Forelimb muscle (tissue), 1 donor: ENCODE measurements at regions not wholly inside any gene's neighbourhood (a gene's known extent, or its start where the extent isn't known, plus 50 kb on each side); places are given as distances from the start of the nearest gene placed in this dataset.
"Not testable (repeated sequence)": the region's sequence is repeated elsewhere in the genome, so short reads cannot be mapped to it uniquely, and the experiment has no call there.

Experiments used
- DNase-seq: peaks from one replicate; pipeline ENCODE4 v3.0.0-alpha.2; 2013; ENCODE audit warnings: low read depth

GRCh38 chr16:52309446-52310416 is 237.2 kb downstream of the TOX3 start:
- no peak for DNase-seq

DNA sequence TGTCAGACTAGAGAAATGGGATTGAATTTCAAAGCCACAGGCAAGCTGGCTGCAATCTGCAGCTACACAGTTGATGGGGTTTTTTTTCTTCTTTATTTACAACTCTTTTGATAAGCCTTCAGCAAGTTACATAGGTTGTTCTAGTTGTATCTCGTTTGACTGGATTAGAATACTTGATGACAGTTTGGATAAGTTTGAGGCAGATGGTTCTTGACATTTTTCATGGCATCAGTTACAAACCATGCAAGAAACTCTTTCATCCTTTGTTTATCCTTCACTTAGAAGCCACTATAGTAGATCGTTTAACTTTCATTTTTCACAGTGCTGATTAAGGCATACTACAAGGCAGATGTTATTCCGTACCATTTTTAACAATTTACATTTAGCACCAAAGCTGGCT is 238.9 kb downstream of the TOX3 start:
- no peak for DNase-seq

- no peak for DNase-seq
Measured at GRCh38 chr16:52301026-52301425, 245.9 kb downstream of the TOX3 start.

DNA sequence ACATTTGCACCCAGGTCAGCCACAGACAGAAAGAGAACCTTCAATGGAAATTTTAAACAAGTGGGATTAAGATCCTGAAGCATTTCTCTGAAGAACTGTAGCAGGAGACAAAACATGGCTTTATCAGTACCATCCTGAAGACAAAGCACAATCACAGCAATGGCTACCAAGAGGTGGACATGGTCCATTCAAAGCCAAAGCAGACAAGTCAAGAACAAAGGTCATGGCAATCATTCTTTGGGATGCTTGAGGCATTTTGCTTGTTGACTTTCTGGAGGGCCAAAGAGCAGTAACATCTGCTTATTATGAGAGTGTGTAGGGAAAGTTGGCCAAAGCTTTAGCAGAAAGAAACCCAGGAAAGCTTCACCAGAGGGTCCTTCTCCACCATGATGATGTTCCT is 248.2 kb downstream of the TOX3 start:
- DNase-seq, result no peak

GRCh38 chr16:52296706-52297315 is 250.1 kb downstream of the TOX3 start:
- DNase-seq, result not testable (repeated sequence)

GRCh38 chr16:52296076-52296475 is 250.9 kb downstream of the TOX3 start:
- DNase-seq, result no peak

GRCh38 chr16:52294660-52295059 is 252.3 kb downstream of the TOX3 start:
- DNase-seq, result no peak

DNA sequence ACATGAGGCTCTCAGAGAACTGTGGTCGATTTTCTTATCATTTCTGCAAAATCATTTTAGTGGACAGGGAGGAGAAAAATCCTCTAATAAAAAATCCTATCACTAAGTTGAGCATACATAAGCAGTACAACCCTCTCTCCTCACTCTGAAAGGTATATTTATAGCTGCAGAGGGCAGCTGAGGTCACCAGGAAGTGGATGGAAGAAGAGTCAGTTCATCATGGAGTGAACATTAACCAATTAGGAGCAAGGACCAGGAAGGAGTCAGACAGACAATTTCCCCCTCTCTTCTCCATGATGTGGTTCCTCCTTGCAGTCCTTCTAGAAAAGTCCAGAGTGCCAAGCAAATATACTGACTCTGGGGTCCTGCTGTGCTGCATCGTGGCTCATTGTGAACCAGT is 253.7 kb downstream of the TOX3 start:
- DNase-seq, result no peak

DNA sequence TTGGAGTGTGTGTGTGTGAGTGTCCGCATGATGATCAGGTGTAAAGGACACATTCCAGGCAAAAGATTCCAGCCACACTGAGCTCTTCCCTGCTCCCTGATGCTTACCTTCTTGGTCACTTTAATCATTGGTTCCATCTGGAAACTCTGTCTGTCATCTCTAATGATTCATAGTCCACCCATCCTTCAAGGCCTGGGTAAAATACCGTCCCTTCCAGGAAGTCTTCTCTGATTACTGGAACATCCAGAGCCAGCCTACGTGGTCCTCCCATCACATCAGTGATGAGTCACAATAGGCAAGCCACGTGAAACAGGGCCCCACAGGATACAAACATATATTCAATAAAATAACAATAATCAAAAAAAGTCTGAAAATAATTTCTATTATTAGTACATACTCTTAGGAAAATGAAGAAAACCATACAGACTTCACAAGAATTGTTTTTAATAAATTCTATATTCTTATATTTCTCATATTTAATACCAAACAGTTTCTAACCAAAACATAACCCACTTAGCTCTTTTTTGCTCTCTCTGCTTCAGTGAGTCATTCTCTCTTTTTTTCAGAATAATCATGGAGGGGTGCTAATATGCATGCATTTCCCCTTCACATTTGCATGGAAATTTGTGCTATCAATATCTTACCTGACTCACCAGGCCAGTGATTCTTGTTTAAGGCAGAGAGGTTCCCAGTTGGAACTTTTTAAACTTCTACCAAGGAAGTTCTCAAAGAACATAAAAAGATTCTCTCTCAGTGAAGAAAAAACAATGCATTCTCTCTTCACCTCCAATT is 263.2 kb downstream of the TOX3 start:
- DNase-seq, result no peak

DNA sequence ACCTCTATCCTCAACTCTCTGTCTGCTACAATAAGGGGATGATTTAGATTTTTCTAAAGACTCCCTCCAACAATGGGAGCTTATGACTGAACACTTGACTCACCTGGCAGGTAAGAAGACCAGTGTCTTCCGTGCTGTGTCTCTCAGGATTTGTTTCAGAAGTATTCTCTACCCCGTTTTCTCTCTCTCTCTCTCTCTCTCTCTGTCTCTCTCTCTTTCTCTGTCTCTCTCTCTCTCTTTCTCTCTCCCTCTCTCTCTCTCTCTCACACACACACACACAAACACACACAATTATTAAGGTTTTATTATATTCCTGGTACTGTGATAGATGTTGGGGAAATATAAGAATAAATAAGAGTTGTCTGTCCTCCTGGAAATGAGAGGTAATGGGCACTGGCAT is 263.9 kb downstream of the TOX3 start:
- no peak for DNase-seq

DNA sequence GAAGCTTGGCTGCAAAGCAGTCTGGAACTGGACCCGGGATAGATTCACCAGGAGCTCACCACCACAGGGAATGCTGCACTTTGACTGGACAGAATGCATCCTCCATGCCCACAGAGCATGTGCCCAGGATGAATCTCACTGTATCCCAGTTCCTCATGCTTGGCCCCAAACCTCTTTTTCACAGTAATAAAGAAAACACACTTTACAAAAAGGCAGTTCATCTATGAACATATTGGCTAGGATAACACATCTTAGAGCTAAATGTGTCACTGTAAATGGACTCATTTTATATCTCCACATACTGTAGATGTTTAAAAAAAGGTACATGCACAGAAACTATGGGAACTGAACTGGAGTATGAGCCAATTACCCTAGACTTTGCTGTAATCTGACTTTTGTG is 266.9 kb downstream of the TOX3 start:
- no peak for DNase-seq

GRCh38 chr16:52271088-52271750 is 275.7 kb downstream of the TOX3 start:
- DNase-seq, result no peak

GRCh38 chr16:52265446-52265861 is 281.5 kb downstream of the TOX3 start:
- no peak for DNase-seq

GRCh38 chr16:52257534-52257933 is 289.4 kb downstream of the TOX3 start:
- no peak for DNase-seq

DNA sequence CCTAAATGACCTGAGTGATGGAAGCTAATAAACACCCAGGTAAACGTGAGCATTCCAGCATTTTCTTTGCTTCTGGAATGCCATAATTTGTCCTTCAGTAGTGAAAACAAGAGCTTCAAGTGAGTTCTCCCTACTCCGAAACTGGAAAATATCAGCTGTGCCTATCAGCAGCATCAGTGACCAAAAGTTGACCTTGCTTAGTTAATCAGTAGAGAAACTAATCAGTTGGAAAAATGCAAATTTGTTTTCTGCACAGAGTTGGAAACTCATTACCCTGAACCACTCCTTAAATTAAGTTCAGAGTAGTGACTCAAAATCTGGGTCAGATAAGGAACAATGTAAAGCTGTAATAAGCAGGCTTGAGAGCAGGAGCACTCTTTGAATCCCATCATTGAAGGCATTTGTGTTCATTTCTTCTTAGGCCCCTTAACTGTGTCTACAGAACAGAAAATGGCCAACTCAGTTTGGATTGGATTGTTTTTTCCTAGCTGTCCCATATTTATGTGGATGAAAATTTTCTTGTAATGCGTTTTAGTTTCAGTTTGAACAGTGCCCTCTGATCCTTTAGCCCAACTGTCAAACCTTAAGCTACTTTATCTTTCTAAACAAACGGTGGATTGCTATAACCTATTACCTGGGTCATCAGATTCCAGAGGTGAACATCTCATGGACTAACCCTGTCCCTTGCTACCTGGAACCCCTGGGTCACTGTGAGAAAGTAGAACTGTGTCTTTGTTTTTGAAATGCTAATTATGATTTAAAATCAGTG is 290.4 kb downstream of the TOX3 start:
- no peak for DNase-seq

DNA sequence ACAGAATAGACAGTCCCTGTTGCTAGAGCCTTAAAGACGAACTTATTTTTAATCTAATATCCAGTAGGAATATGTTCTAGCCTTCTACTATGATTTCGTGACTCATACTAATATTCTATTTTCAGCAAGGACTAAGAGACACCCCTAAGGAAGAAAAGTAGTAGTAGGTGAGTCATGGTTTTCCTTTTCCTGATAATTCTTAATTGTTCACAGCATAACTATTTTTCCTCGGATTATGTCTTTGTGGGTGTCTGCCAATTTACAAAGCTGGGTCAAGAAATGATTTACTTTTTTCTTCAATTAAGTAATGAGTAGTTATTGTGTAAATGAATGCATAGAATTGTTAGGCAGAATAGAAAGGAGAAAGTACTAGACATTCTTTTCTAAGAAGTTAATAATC is 292.2 kb downstream of the TOX3 start:
- no peak for DNase-seq

- no peak for DNase-seq
Measured at GRCh38 chr16:52252680-52253079, 294.3 kb downstream of the TOX3 start.

- DNase-seq, result no peak
Measured at GRCh38 chr16:52251495-52251894, 295.4 kb downstream of the TOX3 start.

- DNase-seq, result no peak
Measured at GRCh38 chr16:52247737-52248136, 299.2 kb downstream of the TOX3 start.

DNA sequence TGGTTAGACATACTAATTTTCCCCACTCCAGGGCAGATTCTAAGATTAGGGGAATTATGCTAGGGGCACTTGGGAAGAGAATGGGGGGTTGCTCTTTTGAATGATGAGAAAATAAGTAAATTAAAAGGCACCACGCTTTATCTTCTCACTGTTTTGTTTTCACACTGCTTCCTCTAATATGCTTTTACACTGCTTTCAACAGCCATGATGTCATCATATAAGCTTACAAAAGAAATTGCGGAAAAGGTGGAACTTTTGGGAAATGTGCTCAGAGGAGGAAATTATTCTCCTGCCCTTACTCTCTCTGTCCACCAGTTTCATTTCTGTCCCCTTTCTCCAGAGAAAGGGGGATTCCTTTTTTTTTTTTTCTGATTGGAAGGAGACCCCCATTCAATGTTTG is 308.2 kb downstream of the TOX3 start:
- no peak for DNase-seq

- DNase-seq, result no peak
Measured at GRCh38 chr16:52237823-52238222, 309.1 kb downstream of the TOX3 start.
